ENCODE measurements at regions not wholly inside any gene's neighbourhood (a gene's known extent, or its start where the extent isn't known, plus 50 kb on each side); places are given as distances from the start of the nearest gene placed in this dataset.
"Not testable (repeated sequence)": the region's sequence is repeated elsewhere in the genome, so short reads cannot be mapped to it uniquely, and the experiment has no call there.

DNA sequence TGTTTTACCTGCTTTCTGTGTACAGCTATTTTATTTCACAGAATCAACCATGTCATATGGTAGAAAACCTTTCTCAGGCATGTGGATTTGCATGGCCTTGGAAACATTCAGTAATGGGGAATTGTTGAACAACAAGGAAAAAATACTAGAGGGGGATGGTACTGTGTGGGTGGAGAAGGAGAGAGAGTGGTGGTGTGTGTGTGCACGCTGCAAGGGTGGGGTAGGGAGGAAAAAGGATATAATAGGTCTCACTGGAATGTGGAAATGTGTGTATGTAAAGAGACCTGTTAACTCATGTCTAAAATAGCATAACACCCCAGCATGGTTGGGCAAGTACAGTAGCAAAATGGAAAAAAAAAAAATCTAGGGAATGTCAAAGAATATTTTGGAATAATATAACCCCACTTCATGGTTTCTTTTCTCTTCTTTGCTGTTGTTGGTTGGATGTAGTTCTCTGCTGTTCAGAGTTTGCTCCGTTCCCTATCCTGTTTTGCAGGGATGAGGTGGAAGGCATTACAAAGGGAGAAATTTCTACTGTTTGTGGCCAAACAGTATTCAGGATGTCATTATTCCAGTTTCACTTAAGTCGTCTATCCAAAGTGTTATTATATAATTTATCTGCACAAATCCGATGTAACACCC, 93.9 kb upstream of the CITED2 start:
- H3K36me3 ChIP-seq = no peaks in the 10 kb centered on the region
- no peaks in the 10 kb centered on the region for H3K9me3 ChIP-seq
- no peak for DNase-seq
- H3K4me3 ChIP-seq = no peak overlapping the region
- no peaks in the 10 kb centered on the region for H3K27me3 ChIP-seq

- Histone ChIP-seq H3K9me3 (no peaks in the 10 kb centered on the region), H3K27me3 (no peaks in the 10 kb centered on the region), H3K4me3 (no peak overlapping the region), H3K36me3 (no peaks in the 10 kb centered on the region)
- DNase-seq = no peak
Observed at GRCh38 chr6:139457476-139457875, 83.0 kb upstream of the CITED2 start.

GRCh38 chr6:139452148-139452876, 77.9 kb upstream of the CITED2 start:
- Histone ChIP-seq H3K4me3 (no peak overlapping the region), H3K27me3 (no peaks in the 10 kb centered on the region), H3K36me3 (no peaks in the 10 kb centered on the region), H3K9me3 (no peaks in the 10 kb centered on the region)
- no peak for DNase-seq

- Histone ChIP-seq H3K27me3 (no peaks in the 10 kb centered on the region), H3K9me3 (no peaks in the 10 kb centered on the region), H3K36me3 (no peaks in the 10 kb centered on the region), H3K4me3 (no peak overlapping the region)
- no peak for DNase-seq
Observed at GRCh38 chr6:139449611-139450000, 75.2 kb upstream of the CITED2 start.

DNA sequence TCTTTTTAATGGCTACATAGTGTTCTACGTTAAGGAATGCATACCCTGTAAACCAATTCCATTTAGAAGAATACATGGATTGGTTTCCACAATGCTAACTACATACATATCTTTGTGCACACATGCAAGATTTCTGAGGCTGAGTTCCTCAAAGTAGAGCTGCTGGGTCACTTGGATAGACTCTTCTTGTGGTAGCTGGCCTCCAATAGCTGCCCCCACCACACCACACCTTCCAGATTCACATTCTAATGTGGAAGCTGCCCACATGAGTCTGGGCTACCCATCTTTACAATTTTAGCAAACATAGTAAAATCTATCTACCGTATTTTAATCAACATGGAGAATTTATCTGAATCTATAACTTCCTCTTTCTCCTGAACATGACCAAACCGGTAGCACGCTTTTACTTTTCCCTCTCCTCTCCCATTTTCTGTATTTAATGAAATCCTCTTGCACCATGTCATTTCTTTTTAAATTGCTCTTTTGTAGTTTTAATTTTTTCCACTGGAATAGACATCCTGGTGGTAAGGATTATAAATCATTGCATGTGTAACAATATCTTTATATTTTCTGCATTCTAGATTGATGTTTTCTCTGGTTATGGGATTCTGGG, 74.7 kb upstream of the CITED2 start:
- Histone ChIP-seq H3K4me3 (no peak overlapping the region), H3K36me3 (no peaks in the 10 kb centered on the region), H3K9me3 (no peaks in the 10 kb centered on the region), H3K27me3 (no peaks in the 10 kb centered on the region)
- DNase-seq = no peak

DNA sequence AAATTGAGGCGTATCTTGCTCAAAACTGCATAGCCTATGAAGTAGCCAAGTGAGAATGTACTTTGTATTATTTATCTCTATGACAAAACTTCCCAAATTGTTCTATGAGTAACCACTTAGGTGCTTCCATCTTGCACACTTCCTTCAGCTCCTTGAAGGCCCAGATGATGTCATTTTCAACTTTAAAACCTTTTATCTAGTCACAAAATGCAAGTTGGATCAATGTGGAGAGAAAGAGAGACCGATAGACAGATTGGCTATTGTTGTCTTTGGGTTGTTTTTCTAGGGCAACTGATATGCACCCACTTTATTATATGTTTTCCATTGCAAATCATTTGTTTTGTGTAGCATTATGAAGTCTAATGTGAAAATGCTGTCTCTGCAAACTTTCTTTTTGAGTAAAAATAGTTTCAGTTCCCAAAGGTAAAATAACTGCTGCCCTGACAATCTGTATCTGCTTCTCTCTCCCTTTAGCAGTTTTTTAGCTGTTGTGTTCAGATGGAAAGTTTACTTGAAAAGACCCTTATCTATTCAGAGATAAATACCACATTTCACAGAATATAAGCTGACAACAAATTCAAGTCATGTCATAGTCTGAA, 73.7 kb upstream of the CITED2 start:
- H3K9me3 ChIP-seq = no peaks in the 10 kb centered on the region
- no peak for DNase-seq
- H3K4me3 ChIP-seq = no peak overlapping the region
- no peaks in the 10 kb centered on the region for H3K27me3 ChIP-seq
- no peaks in the 10 kb centered on the region for H3K36me3 ChIP-seq

- H3K4me3 ChIP-seq = no peak overlapping the region
- no peak for DNase-seq
- no peaks in the 10 kb centered on the region for H3K36me3 ChIP-seq
- H3K27me3 ChIP-seq = no peaks in the 10 kb centered on the region
- H3K9me3 ChIP-seq = no peaks in the 10 kb centered on the region
Observed at GRCh38 chr6:139447656-139447975, 73.2 kb upstream of the CITED2 start.

- no peaks in the 10 kb centered on the region for H3K36me3 ChIP-seq
Observed at GRCh38 chr6:139446768-139447655, 72.6 kb upstream of the CITED2 start.

DNA sequence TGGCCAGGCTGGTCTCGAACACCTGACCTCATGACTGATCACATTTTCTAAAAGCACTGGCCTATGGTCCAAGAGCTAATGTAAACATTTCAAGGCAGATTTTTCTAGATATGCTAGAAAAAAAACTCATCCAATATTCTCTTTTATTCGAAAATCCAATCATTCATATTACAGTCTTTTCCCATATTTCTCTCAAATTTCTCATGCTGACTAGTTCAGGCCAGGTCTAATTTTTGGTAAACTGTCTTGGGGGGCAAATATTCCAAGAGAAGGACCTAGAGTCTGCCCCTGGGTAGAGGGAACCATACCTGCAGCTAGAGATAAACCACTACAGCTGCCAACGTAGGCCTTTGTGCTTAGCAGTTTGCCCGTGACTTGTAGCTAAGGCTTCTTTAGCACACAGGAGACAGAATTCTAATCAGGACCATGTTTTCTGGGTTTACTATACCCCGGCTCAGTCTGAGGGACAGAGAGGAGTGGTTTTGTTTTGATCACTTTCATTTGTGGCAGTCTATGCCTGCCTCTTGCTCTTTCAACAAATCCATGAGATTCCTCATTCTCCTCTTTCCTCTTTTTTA, 71.8 kb upstream of the CITED2 start:
- H3K9me3 ChIP-seq = no peaks in the 10 kb centered on the region
- H3K4me3 ChIP-seq = no peak overlapping the region

More at GRCh38 chr6:139446768-139447655, 72.6 kb upstream of the CITED2 start:
- Histone ChIP-seq H3K27me3 (no peaks in the 10 kb centered on the region), H3K4me3 (no peak overlapping the region), H3K9me3 (no peaks in the 10 kb centered on the region)
- no peak for DNase-seq

GRCh38 chr6:139444273-139444787, 69.9 kb upstream of the CITED2 start:
- H3K36me3 ChIP-seq, H3K9me3 ChIP-seq, DNase-seq, H3K4me3 ChIP-seq, H3K27me3 ChIP-seq: not testable (repeated sequence)

More for the DNA sequence above, 71.8 kb upstream of the CITED2 start:
- Histone ChIP-seq H3K27me3 (no peaks in the 10 kb centered on the region), H3K36me3 (no peaks in the 10 kb centered on the region)
- no peak for DNase-seq

DNA sequence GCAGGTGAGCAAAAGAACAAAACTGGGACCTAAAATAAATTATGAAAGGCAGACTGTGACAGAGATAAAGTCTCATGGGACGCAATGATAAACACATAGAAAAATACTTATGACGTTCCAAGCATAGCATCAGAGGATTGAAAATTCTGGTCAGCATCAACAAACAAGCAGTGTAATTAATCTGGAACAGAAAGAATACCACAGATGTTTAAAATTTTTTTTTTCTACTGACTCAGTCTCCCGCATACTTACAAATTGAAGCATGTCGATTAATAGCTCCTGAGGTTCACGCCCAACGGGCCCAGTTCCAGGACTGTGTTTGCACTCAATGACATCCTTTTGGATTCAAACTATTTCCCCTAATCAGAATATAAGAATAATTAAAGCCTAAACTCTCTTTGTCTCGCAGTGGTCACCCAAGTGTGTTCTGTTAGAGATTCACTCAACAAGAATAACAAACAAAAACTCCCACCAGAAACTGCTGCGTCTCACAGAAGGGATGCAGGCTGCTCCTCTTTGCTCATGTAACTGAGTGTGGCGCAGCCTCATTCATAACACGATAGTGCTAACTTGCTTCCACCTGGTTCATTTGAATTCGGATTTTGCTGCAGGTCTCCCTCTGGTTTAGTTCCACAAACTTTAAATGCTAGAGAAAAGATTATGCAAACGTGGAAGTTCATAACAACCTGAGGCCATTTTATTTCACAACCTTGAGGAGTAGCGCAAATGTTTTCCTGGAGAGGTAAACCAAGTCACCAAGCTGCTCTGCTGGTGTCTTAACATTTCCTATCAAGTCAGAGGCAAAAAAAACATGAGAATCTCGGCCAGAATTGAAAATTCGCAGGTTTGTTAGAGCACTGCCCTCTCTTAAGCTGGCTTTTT, 69.0 kb upstream of the CITED2 start:
- no peaks in the 10 kb centered on the region for H3K36me3 ChIP-seq
- no peak for DNase-seq
- H3K9me3 ChIP-seq = no peaks in the 10 kb centered on the region
- no peak overlapping the region for H3K4me3 ChIP-seq
- H3K27me3 ChIP-seq = no peaks in the 10 kb centered on the region

- Histone ChIP-seq H3K27me3 (no peaks in the 10 kb centered on the region), H3K4me3 (no peak overlapping the region), H3K9me3 (no peaks in the 10 kb centered on the region), H3K36me3 (no peaks in the 10 kb centered on the region)
- no peak for DNase-seq
Observed at GRCh38 chr6:139442188-139442671, 67.8 kb upstream of the CITED2 start.

- Histone ChIP-seq H3K36me3 (no peaks in the 10 kb centered on the region), H3K27me3 (no peaks in the 10 kb centered on the region), H3K9me3 (no peaks in the 10 kb centered on the region), H3K4me3 (no peak overlapping the region)
- no peak for DNase-seq
Observed at GRCh38 chr6:139439349-139439748, 64.9 kb upstream of the CITED2 start.

DNA sequence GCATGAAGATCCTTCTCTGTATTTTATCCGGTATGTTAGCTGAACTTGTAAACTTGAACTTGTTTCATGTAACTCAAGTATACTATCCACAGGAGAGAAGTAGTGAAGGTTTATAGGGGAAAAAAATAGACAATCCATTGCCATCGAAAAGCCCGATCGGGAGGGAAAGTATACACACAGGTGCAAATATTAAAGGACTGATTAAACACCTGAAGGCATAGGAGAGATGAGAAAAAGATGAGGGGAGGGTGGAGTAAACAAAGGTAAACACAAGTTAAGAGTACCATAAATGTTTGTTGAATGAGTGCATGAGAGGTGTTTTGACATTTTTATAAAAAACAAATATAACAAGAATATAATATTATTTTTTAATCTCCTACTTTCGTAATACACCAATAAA, 64.3 kb upstream of the CITED2 start:
- DNase-seq = no peak
- Histone ChIP-seq H3K4me3 (no peak overlapping the region), H3K27me3 (no peaks in the 10 kb centered on the region), H3K36me3 (no peaks in the 10 kb centered on the region), H3K9me3 (no peaks in the 10 kb centered on the region)

DNA sequence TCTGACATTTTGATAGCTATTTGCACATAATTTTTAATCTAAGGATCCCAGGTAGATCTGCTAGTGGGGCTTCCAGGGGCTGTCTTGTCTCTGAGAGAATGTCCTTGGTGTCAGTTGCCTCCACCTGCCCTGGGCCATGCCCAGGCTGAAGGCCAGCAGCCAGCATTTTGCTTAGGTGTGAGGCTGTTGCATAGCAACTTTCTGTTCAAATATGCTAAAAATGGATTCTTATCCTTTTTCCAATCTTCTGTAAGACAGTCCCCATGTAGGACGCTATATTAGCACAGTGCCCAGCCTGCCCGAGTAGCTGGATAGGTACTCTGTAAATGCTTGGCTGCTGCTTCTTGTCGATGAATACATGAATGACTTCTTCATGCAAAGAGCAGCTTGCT, 62.5 kb upstream of the CITED2 start:
- no peak overlapping the region for H3K4me3 ChIP-seq
- no peaks in the 10 kb centered on the region for H3K36me3 ChIP-seq
- H3K27me3 ChIP-seq = no peaks in the 10 kb centered on the region
- H3K9me3 ChIP-seq = no peaks in the 10 kb centered on the region
- DNase-seq = no peak
